Gastrocnemius medialis (tissue), 4 donors: ENCODE measurements at regions not wholly inside any gene's neighbourhood (a gene's known extent, or its start where the extent isn't known, plus 50 kb on each side); places are given as distances from the start of the nearest gene placed in this dataset.

Source experiments
- CTCF ChIP-seq, 5 experiments: fragments of 450-650 bp in 3 of 5; fragments of 200-600 bp in 2 of 5; sonication (generic) in 2 of 5; IDR thresholded peaks in 4 of 5; conservative IDR thresholded peaks in 1 of 5; 1 replicate in 4 of 5; 2 replicates in 1 of 5; pipeline ENCODE4 v1.5.1; 2016 to 2019; ENCODE audit warnings: antibody characterized with exemption in 5 of 5, mild to moderate bottlenecking in 3 of 5, moderate library complexity in 3 of 5
- POLR2A ChIP-seq, 2 donors: fragments of 450-650 bp; IDR thresholded peaks; one replicate each; pipeline ENCODE4 v1.6.1; 2017; ENCODE audit warnings: antibody characterized with exemption in 2 of 2, mild to moderate bottlenecking in 2 of 2, moderate library complexity in 2 of 2

- TF ChIP-seq POLR2A (IDR thresholded peaks at IDR 0.05) (no peak), CTCF (IDR thresholded peaks at IDR 0.05 in 4 of 5, conservative IDR thresholded peaks at IDR 0.05 in 1 of 5) (no peak)
Measured at GRCh38 chrX:5341902-5342301, 886.8 kb downstream of the NLGN4X start.
